ENCODE measurements at regions not wholly inside any gene's neighbourhood (a gene's known extent, or its start where the extent isn't known, plus 50 kb on each side); places are given as distances from the start of the nearest gene placed in this dataset.

GRCh38 chr2:235171550-235172031 is 219.8 kb downstream of the SH3BP4 start:
- TF ChIP-seq CTCF (IDR thresholded peaks at IDR 0.05) (no peak), POLR2A (IDR thresholded peaks at IDR 0.05) (no peak), EP300 (IDR thresholded peaks at IDR 0.05; ENCODE audit: low read depth) (no peak), POLR2AphosphoS5 (IDR thresholded peaks at IDR 0.05) (peak in 1 of 3 donors; percentile 43)
